HEK293 (cell line): ENCODE measurements at regions not wholly inside any gene's neighbourhood (a gene's known extent, or its start where the extent isn't known, plus 50 kb on each side); places are given as distances from the start of the nearest gene placed in this dataset.

Experiments
- CTCF ChIP-seq: fragments of 450-650 bp; formaldehyde crosslinking; IDR thresholded peaks from 2 replicates; pipeline ENCODE4 v1.5.1; 2016; ENCODE audit warnings: missing biosample characterization, missing genetic modification characterization
- REST ChIP-seq: fragments of 450-650 bp; formaldehyde crosslinking; IDR thresholded peaks from 2 replicates; pipeline ENCODE4 v1.5.1; 2016; ENCODE audit warnings: missing biosample characterization, missing genetic modification characterization
- SP2 ChIP-seq: fragments of 450-650 bp; formaldehyde crosslinking; IDR thresholded peaks from 2 replicates; pipeline ENCODE4 v1.5.1; 2016; ENCODE audit warnings: missing biosample characterization, missing genetic modification characterization
- ZBTB8A ChIP-seq: fragments of 450-650 bp; formaldehyde crosslinking; IDR thresholded peaks from 2 replicates; pipeline ENCODE4 v1.5.1; 2016; ENCODE audit warnings: missing biosample characterization, missing genetic modification characterization
- ZFHX2 ChIP-seq: fragments of 450-650 bp; formaldehyde crosslinking; conservative IDR thresholded peaks from 2 replicates; pipeline ENCODE4 v1.5.1; 2016; ENCODE audit warnings: missing biosample characterization, missing genetic modification characterization
- ZFP41 ChIP-seq: fragments of 450-650 bp; formaldehyde crosslinking; IDR thresholded peaks from 2 replicates; pipeline ENCODE4 v1.5.1; 2016; ENCODE audit warnings: missing biosample characterization, missing genetic modification characterization, borderline replicate concordance
- ZNF10 ChIP-seq: fragments of 450-650 bp; formaldehyde crosslinking; IDR thresholded peaks from 2 replicates; pipeline ENCODE4 v1.5.1; 2017; ENCODE audit warnings: missing biosample characterization, missing genetic modification characterization
- ZNF146 ChIP-seq: fragments of 450-650 bp; formaldehyde crosslinking; IDR thresholded peaks from 2 replicates; pipeline ENCODE4 v1.5.1; 2016; ENCODE audit warnings: missing biosample characterization, missing genetic modification characterization
- ZNF175 ChIP-seq: fragments of 450-650 bp; formaldehyde crosslinking; IDR thresholded peaks from 2 replicates; pipeline ENCODE4 v1.5.1; 2016; ENCODE audit warnings: missing biosample characterization, missing genetic modification characterization
- ZNF221 ChIP-seq: fragments of 450-650 bp; formaldehyde crosslinking; IDR thresholded peaks from 2 replicates; pipeline ENCODE4 v1.5.1; 2017; ENCODE audit warnings: missing biosample characterization, missing genetic modification characterization, borderline replicate concordance
- ZNF292 ChIP-seq: fragments of 450-650 bp; formaldehyde crosslinking; IDR thresholded peaks from 2 replicates; pipeline ENCODE4 v1.5.1; 2016; ENCODE audit warnings: low read depth, missing biosample characterization, missing genetic modification characterization, borderline replicate concordance
- ZNF785 ChIP-seq: fragments of 450-650 bp; formaldehyde crosslinking; IDR thresholded peaks from 2 replicates; pipeline ENCODE4 v1.5.1; 2016; ENCODE audit warnings: missing biosample characterization, missing genetic modification characterization
- TF ChIP-seq, protein P1 (sequence below): sonication (generic); formaldehyde crosslinking; IDR thresholded peaks from 2 replicates; pipeline ENCODE4 v1.8.1; 2022; ENCODE audit warnings: mild to moderate bottlenecking, moderate library complexity, missing genetic modification reagents
- TF ChIP-seq, protein P2 (sequence below): IDR thresholded peaks from 2 replicates; pipeline ENCODE4 v1.6.1; 2011; ENCODE audit warnings: mild to moderate bottlenecking, low read depth, low read length, borderline replicate concordance

DNA sequence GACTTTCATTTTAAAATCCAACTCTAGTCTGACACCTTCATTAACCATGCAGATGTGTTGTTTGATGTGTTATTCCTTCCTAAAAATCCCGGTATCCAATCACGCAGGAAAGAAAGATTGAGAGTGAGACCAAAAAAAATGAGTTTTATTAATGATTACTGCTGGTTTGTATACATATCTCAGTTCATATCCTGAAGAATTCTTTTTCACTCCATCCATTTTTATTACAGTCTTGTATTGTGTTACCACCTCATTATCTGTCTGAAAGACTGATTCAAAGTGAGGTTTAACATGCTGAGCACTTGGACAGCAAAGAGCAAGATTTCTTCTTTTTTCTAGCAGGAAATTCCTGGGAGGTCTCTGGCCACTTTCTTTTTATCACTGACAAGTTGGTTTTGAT is 268.3 kb downstream of the CDH11 start:
- TF ChIP-seq ZNF175 (tag by site-specific recombination) (no peak), ZFHX2 (tag by site-specific recombination) (no peak), ZFP41 (no peak), ZNF221 (tag by site-specific recombination) (no peak), REST (tag by site-specific recombination) (no peak), ZNF292 (tag by site-specific recombination) (no peak), SP2 (tag by site-specific recombination) (no peak), ZNF10 (tag by site-specific recombination) (no peak), ZBTB8A (tag by site-specific recombination) (no peak), ZNF146 (no peak), CTCF (tag by site-specific recombination) (no peak), ZNF785 (tag by site-specific recombination) (no peak)
- TF ChIP-seq, protein P1, sequence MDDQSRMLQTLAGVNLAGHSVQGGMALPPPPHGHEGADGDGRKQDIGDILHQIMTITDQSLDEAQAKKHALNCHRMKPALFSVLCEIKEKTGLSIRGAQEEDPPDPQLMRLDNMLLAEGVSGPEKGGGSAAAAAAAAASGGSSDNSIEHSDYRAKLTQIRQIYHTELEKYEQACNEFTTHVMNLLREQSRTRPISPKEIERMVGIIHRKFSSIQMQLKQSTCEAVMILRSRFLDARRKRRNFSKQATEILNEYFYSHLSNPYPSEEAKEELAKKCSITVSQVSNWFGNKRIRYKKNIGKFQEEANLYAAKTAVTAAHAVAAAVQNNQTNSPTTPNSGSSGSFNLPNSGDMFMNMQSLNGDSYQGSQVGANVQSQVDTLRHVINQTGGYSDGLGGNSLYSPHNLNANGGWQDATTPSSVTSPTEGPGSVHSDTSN (CRISPR knock-in tag) = no peak
- TF ChIP-seq, protein P2, sequence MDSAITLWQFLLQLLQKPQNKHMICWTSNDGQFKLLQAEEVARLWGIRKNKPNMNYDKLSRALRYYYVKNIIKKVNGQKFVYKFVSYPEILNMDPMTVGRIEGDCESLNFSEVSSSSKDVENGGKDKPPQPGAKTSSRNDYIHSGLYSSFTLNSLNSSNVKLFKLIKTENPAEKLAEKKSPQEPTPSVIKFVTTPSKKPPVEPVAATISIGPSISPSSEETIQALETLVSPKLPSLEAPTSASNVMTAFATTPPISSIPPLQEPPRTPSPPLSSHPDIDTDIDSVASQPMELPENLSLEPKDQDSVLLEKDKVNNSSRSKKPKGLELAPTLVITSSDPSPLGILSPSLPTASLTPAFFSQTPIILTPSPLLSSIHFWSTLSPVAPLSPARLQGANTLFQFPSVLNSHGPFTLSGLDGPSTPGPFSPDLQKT = no peak
